DOHH2 (cell line): ENCODE measurements at regions not wholly inside any gene's neighbourhood (a gene's known extent, or its start where the extent isn't known, plus 50 kb on each side); places are given as distances from the start of the nearest gene placed in this dataset.

Experiments used
- H3F3A ChIP-seq: fragments of 200-600 bp; sonication (generic), shearing (Covaris generic); 2 replicates; pipeline ENCODE4 v1.6.0; 2016; ENCODE audit warnings: antibody characterized with exemption, mild to moderate bottlenecking; ENCODE audit not compliant: control insufficient read depth, insufficient read depth
- H3K27ac ChIP-seq: fragments of 200-600 bp; sonication (generic); 2 replicates; pipeline ENCODE4 v1.5.1; 2014; ENCODE audit warnings: low read depth, mild to moderate bottlenecking, low read length, moderate library complexity
- H3K27me3 ChIP-seq: fragments of 200-600 bp; sonication (generic); 2 replicates; pipeline ENCODE4 v1.6.1; 2014; ENCODE audit warnings: mild to moderate bottlenecking, low read length, mixed read lengths; ENCODE audit not compliant: control insufficient read depth
- H3K36me3 ChIP-seq: fragments of 200-600 bp; sonication (generic); 2 replicates; pipeline ENCODE4 v1.6.1; 2014; ENCODE audit warnings: mild to moderate bottlenecking, low read length, moderate library complexity, mixed read lengths; ENCODE audit not compliant: control insufficient read depth
- H3K4me1 ChIP-seq: fragments of 200-600 bp; sonication (generic); 2 replicates; pipeline ENCODE4 v1.6.1; 2014; ENCODE audit warnings: mild to moderate bottlenecking, low read length, mixed read lengths; ENCODE audit not compliant: control insufficient read depth
- H3K4me2 ChIP-seq: fragments of 200-600 bp; sonication (generic); 2 replicates; pipeline ENCODE4 v1.6.0; 2014; ENCODE audit warnings: mild to moderate bottlenecking, low read length, moderate library complexity
- H3K4me3 ChIP-seq: fragments of 200-600 bp; sonication (generic); 2 replicates; pipeline ENCODE4 v1.5.1; 2014; ENCODE audit warnings: mild to moderate bottlenecking, low read length, mixed read lengths
- H3K79me2 ChIP-seq: fragments of 200-600 bp; sonication (generic); 2 replicates; pipeline ENCODE4 v1.6.1; 2014; ENCODE audit warnings: mild to moderate bottlenecking, low read length, mixed read lengths; ENCODE audit not compliant: control insufficient read depth
- H3K9me2 ChIP-seq: fragments of 200-600 bp; sonication (generic); replicated peaks from 2 replicates; pipeline ENCODE4 v1.6.1; 2014; ENCODE audit warnings: mild to moderate bottlenecking, low read length, mixed read lengths; ENCODE audit not compliant: control insufficient read depth
- H3K9me3 ChIP-seq: fragments of 200-600 bp; sonication (generic); 2 replicates; pipeline ENCODE4 v1.6.1; 2014; ENCODE audit warnings: antibody characterized with exemption, low read length, mixed read lengths; ENCODE audit not compliant: control insufficient read depth, insufficient read depth
- H4K20me1 ChIP-seq: fragments of 200-600 bp; sonication (generic); 2 replicates; pipeline ENCODE4 v1.6.0; 2014; ENCODE audit warnings: low read depth, mild to moderate bottlenecking, antibody characterized with exemption, low read length, moderate library complexity; ENCODE audit not compliant: control insufficient read depth, insufficient read depth
- CTCF ChIP-seq: fragments of 200-600 bp; sonication (generic); IDR thresholded peaks from one replicate; pipeline ENCODE4 v1.5.1; 2014; ENCODE audit warnings: antibody characterized with exemption, mild to moderate bottlenecking, low read depth, low read length; ENCODE audit not compliant: poor library complexity, severe bottlenecking
- EZH2phosphoT487 ChIP-seq: fragments of 200-600 bp; sonication (generic); IDR thresholded peaks from 2 replicates; pipeline ENCODE4 v1.6.1; 2017; ENCODE audit warnings: borderline replicate concordance, mild to moderate bottlenecking, antibody characterized with exemption, low read length, moderate library complexity, mixed read lengths

DNA sequence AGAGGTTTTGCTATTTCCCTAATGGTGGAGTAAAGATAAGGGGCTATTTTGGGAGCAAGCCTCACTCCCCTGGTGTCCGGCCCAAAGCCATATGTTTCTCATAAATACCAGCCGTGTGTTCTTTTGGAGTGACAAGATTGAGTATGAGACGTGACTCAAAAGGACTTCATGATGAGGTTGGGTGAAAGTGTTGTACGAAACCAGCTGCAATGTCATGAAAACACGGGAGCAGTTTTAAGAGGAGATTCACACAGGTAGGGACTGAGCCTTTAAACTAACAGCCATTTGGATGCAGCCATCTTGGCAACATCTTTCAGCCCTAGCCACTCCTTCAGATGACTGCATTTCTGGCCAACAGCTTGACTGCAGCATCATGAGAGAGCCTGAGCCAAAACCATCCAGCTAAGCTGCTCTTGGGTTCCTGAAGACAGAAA lies 532.3 kb upstream of the USP24 start:
- Histone ChIP-seq H3K79me2 (no peaks in the 10 kb centered on the region), H3K4me2 (no peak overlapping the region), H3F3A (no peaks in the 10 kb centered on the region), H3K9me2 (no peaks in the 10 kb centered on the region), H3K27me3 (no peaks in the 10 kb centered on the region), H3K36me3 (no peaks in the 10 kb centered on the region), H3K4me3 (no peak overlapping the region), H4K20me1 (no peaks in the 10 kb centered on the region), H3K9me3 (no peaks in the 10 kb centered on the region), H3K27ac (no peak overlapping the region), H3K4me1 (no peaks in the 10 kb centered on the region)
- TF ChIP-seq EZH2phosphoT487 = no peak
- no peak for TF ChIP-seq CTCF

GRCh38 chr1:55746710-55747109 lies 531.5 kb upstream of the USP24 start:
- no peaks in the 10 kb centered on the region for H3K36me3 ChIP-seq
- H3K9me3 ChIP-seq = no peaks in the 10 kb centered on the region
- H3K27ac ChIP-seq = no peak overlapping the region
- TF ChIP-seq EZH2phosphoT487 = no peak
- TF ChIP-seq CTCF = no peak
- no peaks in the 10 kb centered on the region for H4K20me1 ChIP-seq
- H3F3A ChIP-seq = no peaks in the 10 kb centered on the region
- H3K27me3 ChIP-seq = no peaks in the 10 kb centered on the region
- H3K79me2 ChIP-seq = no peaks in the 10 kb centered on the region
- H3K4me3 ChIP-seq = no peak overlapping the region
- no peaks in the 10 kb centered on the region for H3K4me1 ChIP-seq
- no peak overlapping the region for H3K4me2 ChIP-seq
- no peaks in the 10 kb centered on the region for H3K9me2 ChIP-seq

DNA sequence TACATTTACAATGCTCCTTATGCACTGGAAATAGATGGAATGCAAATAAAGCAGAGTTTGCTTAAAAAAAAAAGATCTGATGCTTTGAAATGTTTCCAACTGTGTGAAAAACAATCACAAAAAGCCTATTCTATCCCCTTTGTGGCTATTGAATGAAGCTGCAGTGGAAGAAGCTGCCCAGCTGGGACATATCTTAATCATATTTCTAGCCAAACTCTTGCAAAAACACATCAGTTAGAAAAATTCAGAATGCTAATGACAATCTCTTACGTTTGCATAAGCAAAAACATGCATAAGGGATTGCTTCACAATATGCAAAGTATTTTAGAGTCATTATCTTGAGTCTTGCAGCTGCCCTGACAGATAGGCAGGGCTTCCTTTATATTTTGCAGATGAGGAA lies 526.4 kb upstream of the USP24 start:
- H3K4me2 ChIP-seq = no peak overlapping the region

More for the DNA sequence above, 526.4 kb upstream of the USP24 start:
- Histone ChIP-seq H3K9me2 (no peaks in the 10 kb centered on the region), H3K9me3 (no peaks in the 10 kb centered on the region), H3K36me3 (no peaks in the 10 kb centered on the region), H3K27ac (no peak overlapping the region), H3K79me2 (no peaks in the 10 kb centered on the region), H3K4me1 (no peaks in the 10 kb centered on the region), H3K4me3 (no peak overlapping the region), H3K27me3 (no peaks in the 10 kb centered on the region), H4K20me1 (no peaks in the 10 kb centered on the region), H3F3A (no peaks in the 10 kb centered on the region)
- no peak for TF ChIP-seq EZH2phosphoT487
- TF ChIP-seq CTCF = no peak
